GM21360 (cell line): ENCODE measurements at regions not wholly inside any gene's neighbourhood (a gene's known extent, or its start where the extent isn't known, plus 50 kb on each side); places are given as distances from the start of the nearest gene placed in this dataset.
"Not testable (repeated sequence)": the region's sequence is repeated elsewhere in the genome, so short reads cannot be mapped to it uniquely, and the experiment has no call there.

ENCODE experiments used
- ATAC-seq: cut with Tn5 transposase; IDR thresholded peaks from one replicate; pipeline ENCODE4 v1.9.1; 2021; ENCODE audit warnings: mild to moderate bottlenecking, moderate library complexity; ENCODE audit not compliant: unreplicated experiment

GRCh38 chr4:38330321-38330720 is 333.7 kb upstream of the KLF3 start:
- no peak for ATAC-seq

DNA sequence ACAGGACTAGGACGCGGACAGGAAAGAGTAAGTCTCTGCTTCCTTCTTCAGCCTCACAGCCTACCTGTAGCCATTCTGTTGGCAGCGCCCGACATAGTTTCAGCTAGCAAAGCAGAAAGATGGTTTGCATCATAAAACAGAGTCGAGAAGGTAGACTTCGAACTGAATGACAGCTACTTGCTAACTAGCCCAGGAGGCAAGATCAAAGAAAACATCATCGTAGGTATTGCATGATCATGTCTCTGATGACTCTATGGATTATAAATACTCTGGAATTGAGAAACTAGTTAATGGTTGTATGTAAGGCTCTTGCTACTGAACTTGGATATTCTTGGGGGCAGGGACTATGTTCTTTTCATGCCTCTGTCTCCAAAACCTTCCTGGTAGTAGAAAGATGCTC is 333.1 kb upstream of the KLF3 start:
- no peak for ATAC-seq

GRCh38 chr4:38332699-38333098 is 331.3 kb upstream of the KLF3 start:
- no peak for ATAC-seq

GRCh38 chr4:38333219-38333618 is 330.8 kb upstream of the KLF3 start:
- no peak for ATAC-seq

DNA sequence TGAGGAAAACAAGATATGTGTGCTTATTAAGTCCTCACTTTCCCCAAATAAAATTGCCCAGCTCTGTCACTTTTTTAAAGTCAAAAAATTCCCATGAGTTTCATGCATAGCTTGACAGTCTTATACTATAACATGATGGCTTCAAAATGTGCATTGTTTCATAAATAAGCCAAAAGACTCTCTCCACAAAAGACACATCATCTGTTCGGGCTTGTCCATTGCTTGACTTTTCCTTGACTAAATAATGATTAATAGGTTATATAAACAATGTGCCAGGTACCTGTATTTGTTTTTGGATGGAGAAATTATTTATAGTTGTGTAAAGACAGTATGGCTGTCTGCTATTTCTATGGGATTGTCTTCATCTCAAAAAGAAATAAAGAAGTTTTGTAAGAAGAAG is 329.2 kb upstream of the KLF3 start:
- no peak for ATAC-seq

GRCh38 chr4:38338939-38339338 is 325.1 kb upstream of the KLF3 start:
- ATAC-seq: not testable (repeated sequence)

DNA sequence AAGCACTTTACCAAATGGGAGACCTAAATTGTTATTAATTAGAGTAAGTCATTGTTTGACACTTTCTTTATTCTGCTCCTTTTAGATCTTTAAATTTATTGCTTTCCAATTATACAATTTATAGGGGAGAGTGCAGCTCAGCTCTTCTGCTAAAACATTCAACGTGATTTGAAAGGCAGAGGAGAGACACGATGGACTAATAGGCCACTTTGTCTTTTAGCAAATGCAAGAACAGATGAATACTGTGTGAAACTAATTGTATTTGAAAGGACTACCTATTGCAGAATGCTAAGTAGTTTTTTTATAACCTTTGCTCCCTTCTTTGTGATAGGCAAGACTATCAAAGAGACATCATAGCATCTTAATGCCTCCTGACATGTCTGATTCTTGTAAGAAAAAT is 320.4 kb upstream of the KLF3 start:
- ATAC-seq: no peak

GRCh38 chr4:38344929-38345328 is 319.1 kb upstream of the KLF3 start:
- no peak for ATAC-seq

- no peak for ATAC-seq
Observed at GRCh38 chr4:38347251-38347650, 316.7 kb upstream of the KLF3 start.

- no peak for ATAC-seq
Observed at GRCh38 chr4:38354421-38354820, 309.6 kb upstream of the KLF3 start.

DNA sequence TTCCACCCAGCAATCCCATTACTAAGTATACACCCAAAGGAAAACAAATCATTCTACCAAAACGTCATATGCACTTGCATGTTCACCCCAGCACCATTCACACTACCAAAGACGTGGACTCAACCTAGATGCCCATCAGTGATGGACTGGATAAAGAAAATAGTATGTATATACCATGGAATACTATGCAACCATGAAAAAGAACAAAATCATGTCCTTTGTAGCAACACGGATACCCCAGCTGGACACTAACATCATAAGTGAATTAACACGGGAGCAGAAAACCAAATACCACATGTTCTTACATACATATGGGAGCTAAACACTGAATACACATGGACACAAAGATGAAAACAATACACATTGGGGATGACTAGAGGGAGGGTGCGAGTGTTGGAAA is 309.1 kb upstream of the KLF3 start:
- ATAC-seq: no peak

DNA sequence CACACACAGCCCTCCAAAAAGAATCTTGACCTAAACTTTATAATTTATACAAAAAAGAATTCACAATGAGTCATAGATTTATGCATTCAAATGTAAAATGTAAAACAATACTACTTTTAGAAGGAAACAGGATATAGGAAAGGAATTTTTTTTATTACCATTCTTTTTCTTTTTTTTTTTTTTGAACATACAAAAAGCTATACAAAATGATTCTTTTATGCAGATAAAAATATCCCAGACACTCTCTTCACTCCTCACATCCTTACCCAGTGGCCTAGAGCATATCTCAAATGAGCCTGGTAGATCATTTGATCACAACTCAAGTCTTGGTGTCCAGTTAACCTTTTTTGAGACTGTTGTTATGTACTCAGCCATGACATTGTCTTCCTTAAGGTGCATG is 307.3 kb upstream of the KLF3 start:
- no peak for ATAC-seq

DNA sequence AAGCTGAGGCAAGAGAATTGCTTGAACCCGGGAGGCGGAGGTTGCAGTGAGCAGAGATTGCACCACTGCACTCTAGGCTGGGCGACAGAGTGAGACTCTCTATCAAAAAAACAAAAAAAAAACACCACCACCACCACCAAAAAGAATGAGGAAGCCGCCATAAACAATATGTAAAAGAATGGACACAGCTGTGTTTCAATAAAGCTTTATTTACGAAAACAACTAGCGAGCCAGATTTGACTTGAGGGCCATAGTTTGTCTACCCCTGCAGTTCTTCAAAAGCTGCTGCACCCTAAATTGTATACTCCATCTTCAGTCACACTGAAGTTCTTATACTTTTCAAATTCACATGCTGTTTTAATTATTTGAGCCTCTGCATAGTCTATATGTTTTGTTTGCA is 306.5 kb upstream of the KLF3 start:
- no peak for ATAC-seq

DNA sequence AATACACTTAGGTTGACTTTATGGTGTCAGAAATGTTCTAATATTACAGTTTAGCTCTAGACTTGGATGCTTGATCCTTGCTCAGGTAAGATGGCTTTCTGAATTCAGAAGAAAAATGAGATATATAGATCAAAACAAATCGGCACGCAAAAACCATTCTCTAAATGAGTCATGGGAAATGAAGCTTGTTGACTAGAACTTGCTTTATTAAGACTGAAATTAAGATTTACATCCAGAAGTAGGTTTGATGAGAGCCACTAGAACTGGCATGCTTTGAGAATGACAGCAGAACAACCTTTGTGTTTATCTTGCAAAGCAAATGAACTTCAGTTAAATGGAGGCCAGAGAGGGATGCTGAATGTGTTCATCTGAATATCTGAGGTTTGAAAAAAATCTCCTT is 304.9 kb upstream of the KLF3 start:
- ATAC-seq: no peak

DNA sequence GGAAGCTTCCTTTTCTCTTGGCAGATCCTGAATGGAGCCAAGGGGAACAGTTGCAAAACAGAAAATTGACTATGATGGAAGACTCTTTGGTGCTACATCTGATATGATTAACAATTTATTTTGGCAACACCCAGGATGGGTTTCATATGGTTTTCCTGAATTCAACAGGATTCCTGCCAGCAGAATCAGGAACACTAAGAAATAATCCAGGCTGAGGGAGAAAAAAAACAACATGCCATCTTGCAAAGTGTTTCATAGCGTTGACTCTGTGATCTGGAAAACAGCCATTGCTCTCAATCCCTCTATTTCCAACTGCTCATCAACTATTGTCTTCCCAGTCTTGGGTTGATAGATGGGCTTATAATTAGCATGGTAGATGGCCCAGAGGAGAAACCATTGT is 303.8 kb upstream of the KLF3 start:
- ATAC-seq: no peak

- no peak for ATAC-seq
Observed at GRCh38 chr4:38364383-38364963, 299.5 kb upstream of the KLF3 start.

GRCh38 chr4:38365261-38365660 is 298.7 kb upstream of the KLF3 start:
- no peak for ATAC-seq

DNA sequence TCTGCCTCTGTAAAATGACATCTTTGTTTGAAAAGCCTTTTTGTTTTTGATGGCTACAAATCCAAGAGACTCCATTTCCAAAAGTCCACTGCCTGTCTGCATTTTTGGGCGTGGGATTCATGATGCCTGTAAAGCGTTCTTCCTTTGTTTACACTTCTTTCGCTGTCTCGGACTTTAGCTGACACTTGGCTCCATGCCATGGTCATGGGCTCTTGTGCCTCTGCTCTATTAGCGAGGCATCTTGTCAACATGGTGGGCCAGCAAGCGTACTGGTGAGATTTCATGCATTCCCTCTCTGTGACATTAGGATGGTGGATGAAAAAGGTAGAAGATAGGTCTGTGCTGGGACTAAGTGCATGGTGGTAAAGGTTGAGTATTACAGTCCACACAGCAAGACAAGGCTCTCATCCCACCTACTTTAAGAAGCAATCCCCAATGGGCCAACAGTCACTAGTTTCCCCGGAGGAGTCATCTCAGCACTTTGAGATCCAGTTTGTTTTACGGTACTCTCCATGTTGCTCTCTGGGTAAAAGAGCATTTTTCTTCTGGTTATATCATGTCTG is 298.2 kb upstream of the KLF3 start:
- no peak for ATAC-seq

GRCh38 chr4:38366456-38366855 is 297.5 kb upstream of the KLF3 start:
- ATAC-seq: no peak

DNA sequence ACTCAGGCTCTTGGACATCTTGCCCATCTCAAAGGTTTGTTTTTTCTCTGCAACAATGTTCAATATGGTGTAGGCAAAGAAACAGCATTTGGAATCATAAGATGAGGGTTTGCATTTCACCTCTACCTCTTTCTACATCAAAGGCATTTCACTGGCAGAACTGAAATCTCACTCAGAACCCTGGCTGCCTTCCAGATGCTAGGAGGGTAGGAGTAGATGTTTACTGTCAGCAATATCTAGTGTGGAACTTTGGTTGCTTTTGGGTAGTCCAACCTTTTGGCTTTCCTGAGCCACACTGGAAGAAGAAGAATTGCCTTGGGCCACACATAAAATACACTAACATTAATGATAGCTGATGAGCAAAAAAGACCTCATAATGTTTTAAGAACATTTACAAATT is 297.0 kb upstream of the KLF3 start:
- no peak for ATAC-seq

DNA sequence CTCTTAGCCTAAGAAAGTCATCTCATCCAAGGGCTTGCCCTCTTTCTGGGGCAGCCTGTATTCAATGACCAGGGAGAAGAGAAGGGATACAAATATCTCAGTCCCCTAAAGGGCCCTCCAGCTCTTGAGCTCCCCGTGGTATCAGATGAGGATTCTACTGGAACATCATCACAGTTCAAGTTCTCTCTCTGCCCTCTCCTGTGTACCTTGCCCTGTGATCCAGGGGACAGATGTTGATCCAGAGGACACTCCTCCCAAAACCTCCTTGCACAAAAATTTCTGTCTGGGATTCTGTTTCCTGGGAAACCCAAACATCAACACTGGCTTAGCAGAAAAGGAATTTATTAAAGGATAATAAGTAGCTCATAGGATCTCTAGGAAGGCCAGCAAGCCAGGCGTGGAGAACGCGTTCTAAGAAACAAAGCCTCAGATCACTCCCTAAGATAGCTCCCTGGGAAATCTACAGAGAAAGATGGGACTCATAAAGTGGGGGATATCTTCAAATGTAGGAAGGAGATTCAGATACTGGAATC is 296.3 kb upstream of the KLF3 start:
- no peak for ATAC-seq

DNA sequence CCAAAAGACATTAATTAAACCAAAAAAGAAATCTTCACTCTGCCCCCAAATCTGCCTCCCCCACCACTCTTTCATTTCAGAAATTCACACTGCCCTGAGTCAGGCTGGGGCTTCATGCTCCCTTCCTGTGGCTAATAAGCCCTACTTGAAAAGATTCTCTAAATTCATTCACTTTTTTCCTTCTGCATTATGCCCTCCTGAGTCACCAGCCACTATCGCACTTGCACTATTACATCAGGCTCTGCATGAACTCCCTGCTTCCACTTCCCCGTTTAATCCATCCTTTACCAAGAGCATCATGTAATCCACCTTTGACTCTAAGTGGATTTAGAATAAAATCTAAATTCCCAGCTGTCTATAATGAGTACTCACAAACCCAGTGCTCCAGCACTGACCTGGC is 295.4 kb upstream of the KLF3 start:
- no peak for ATAC-seq

- ATAC-seq: no peak
Observed at GRCh38 chr4:38371391-38371851, 292.6 kb upstream of the KLF3 start.
